Panc1 (cell line): ENCODE measurements at regions not wholly inside any gene's neighbourhood (a gene's known extent, or its start where the extent isn't known, plus 50 kb on each side); places are given as distances from the start of the nearest gene placed in this dataset.

Experiments used
- ATAC-seq: fragments of 200-7000 bp; cut with Tn5 transposase; 2 replicates; pipeline ENCODE4 v1.9.1; 2020; ENCODE audit warnings: mild to moderate bottlenecking, moderate library complexity
- BruUV-seq: library from RNA; stranded (reverse); fragments of 400-500 nt; replicated peaks from 2 replicates; lab custom pipeline; 2021; lab: Mats Ljungman, UMichigan
- CTCF ChIA-PET: fragments of 300-600 bp; sonication (Branson Sonifier 250); formaldehyde crosslinking; loops from one replicate; lab custom pipeline; 2022; ENCODE audit warnings: antibody characterized with exemption; lab: Charles Lee
- POLR2A ChIA-PET: fragments of 300-600 bp; sonication (Branson Sonifier 250); formaldehyde crosslinking; loops from one replicate; lab custom pipeline; 2022; ENCODE audit warnings: antibody characterized with exemption; lab: Charles Lee
- DNase-seq: peaks from one replicate; pipeline ENCODE4 v3.0.0-alpha.2; 2010; ENCODE audit warnings: low read depth, low spot score
- H3K27ac ChIP-seq: 2 replicates; pipeline ENCODE4 v1.5.1; 2011; ENCODE audit warnings: mild to moderate bottlenecking, low read length, inconsistent platforms
- H3K27me3 ChIP-seq: fragments of 200-500 bp; sonication (Bioruptor generic); 2 replicates; pipeline ENCODE4 v1.6.0; 2014; ENCODE audit warnings: low read length, inconsistent platforms; ENCODE audit not compliant: control insufficient read depth, insufficient read depth
- H3K36me3 ChIP-seq: fragments of 200-500 bp; sonication (Bioruptor generic); 2 replicates; pipeline ENCODE4 v1.5.1; 2014; ENCODE audit warnings: inconsistent platforms, mild to moderate bottlenecking, low read length, moderate library complexity; ENCODE audit not compliant: control insufficient read depth, insufficient read depth
- H3K4me1 ChIP-seq: 2 replicates; pipeline ENCODE4 v1.5.1; 2011; ENCODE audit warnings: inconsistent platforms, mild to moderate bottlenecking, low read length, moderate library complexity; ENCODE audit not compliant: control insufficient read depth, insufficient read depth
- H3K4me3 ChIP-seq, 2 experiments: 2 replicates each; pipeline ENCODE4 v1.5.1; 2011 to 2012; ENCODE audit warnings: low read depth in 2 of 2, low read length in 2 of 2, mild to moderate bottlenecking in 2 of 2, inconsistent platforms in 1 of 2, moderate library complexity in 1 of 2
- H3K9me3 ChIP-seq: fragments of 200-500 bp; sonication (Bioruptor generic); 2 replicates; pipeline ENCODE4 v1.5.1; 2014; ENCODE audit warnings: low read depth, mild to moderate bottlenecking, inconsistent platforms, low read length, moderate library complexity; ENCODE audit not compliant: control insufficient read depth, insufficient read depth
- POLR2AphosphoS5 ChIP-seq: IDR thresholded peaks from 2 replicates; pipeline ENCODE4 v1.6.1; 2012; ENCODE audit warnings: mild to moderate bottlenecking, low read depth, low read length, moderate library complexity
- SIN3A ChIP-seq: IDR thresholded peaks from 2 replicates; pipeline ENCODE4 v1.6.1; 2012; ENCODE audit warnings: low read depth, mild to moderate bottlenecking, low read length, moderate library complexity, borderline replicate concordance; ENCODE audit not compliant: insufficient read depth
- TCF7L2 ChIP-seq: IDR thresholded peaks from 2 replicates; pipeline ENCODE4 v1.6.1; 2011; ENCODE audit warnings: mild to moderate bottlenecking, low read depth, low read length, inconsistent platforms
- in situ Hi-C: cut with HindIII; loops from 2 replicates; pipeline ENCODE4 v1.10.0; 2016; ENCODE audit warnings: low sequenced_read_pairs, low pct_unique_long_range_greater_than_20kb
- intact Hi-C: fragments of 100-400 bp; cut with micrococcal nuclease; formaldehyde crosslinking; loops from one replicate; pipeline ENCODE4 v1.10.0; 2022; ENCODE audit not compliant: unreplicated experiment
- TF ChIP-seq, protein P1 (sequence below): fragments of 450-650 bp; IDR thresholded peaks from 2 replicates; pipeline ENCODE4 v1.5.1; 2017; ENCODE audit warnings: mild to moderate bottlenecking
- TF ChIP-seq, protein P2 (sequence below), 2 experiments: IDR thresholded peaks; 2 replicates each; pipeline ENCODE4 v1.6.1; 2011 to 2012; ENCODE audit warnings: low read depth in 2 of 2, control low read depth in 1 of 2, low read length in 1 of 2, mild to moderate bottlenecking in 1 of 2, moderate library complexity in 1 of 2; ENCODE audit not compliant: insufficient read depth in 1 of 2

DNA sequence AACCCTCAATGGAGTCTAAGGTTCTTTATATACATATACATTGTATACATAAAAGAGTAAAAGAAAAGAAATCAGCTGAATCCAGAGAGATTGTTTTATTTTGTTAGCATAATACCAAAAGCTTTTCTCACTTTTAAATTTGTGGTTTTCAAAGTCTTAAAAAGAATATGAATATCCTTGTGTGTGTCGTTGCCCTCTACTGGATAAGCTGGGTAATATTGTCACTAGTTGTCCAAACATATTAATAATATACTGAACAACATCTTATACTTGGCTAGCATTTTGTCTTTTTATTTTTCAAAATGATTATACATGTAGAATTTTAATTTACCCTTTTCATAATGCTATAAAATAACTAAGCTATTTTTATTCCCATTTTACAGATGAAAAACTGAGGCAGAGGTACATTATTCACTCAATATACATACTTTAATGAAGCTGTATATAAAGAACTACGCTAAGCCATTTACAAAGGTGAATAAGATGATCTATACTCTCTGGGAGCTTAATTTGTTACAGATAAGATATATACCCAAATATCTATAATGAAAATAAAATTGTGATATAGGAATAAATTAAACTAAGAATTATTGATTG lies 531.7 kb downstream of the TFAP2B start:
- no peaks in the 10 kb centered on the region for H3K27me3 ChIP-seq
- BruUV-seq = no TSS peak
- ChIA-PET POLR2A (no interaction called here), CTCF (no interaction called here)
- no peak overlapping the region for H3K27ac ChIP-seq
- no peak for DNase-seq
- no peak overlapping the region for H3K4me3 ChIP-seq
- TF ChIP-seq, protein P1, sequence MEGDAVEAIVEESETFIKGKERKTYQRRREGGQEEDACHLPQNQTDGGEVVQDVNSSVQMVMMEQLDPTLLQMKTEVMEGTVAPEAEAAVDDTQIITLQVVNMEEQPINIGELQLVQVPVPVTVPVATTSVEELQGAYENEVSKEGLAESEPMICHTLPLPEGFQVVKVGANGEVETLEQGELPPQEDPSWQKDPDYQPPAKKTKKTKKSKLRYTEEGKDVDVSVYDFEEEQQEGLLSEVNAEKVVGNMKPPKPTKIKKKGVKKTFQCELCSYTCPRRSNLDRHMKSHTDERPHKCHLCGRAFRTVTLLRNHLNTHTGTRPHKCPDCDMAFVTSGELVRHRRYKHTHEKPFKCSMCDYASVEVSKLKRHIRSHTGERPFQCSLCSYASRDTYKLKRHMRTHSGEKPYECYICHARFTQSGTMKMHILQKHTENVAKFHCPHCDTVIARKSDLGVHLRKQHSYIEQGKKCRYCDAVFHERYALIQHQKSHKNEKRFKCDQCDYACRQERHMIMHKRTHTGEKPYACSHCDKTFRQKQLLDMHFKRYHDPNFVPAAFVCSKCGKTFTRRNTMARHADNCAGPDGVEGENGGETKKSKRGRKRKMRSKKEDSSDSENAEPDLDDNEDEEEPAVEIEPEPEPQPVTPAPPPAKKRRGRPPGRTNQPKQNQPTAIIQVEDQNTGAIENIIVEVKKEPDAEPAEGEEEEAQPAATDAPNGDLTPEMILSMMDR = peak; percentile 30; the same call in 1 of the 2 replicates
- TF ChIP-seq POLR2AphosphoS5 = no peak
- no peak for TF ChIP-seq TCF7L2
- H3K4me1 ChIP-seq = no peaks in the 10 kb centered on the region
- H3K9me3 ChIP-seq = no peaks in the 10 kb centered on the region
- no peak for ATAC-seq
- H3K36me3 ChIP-seq = no peaks in the 10 kb centered on the region
- in situ Hi-C loops = no loop called here
- intact Hi-C loops = loop anchor here (5.0 kb wide), 1 partner anchor 533 kb away; the partner anchor contains the start of gene TFAP2B

DNA sequence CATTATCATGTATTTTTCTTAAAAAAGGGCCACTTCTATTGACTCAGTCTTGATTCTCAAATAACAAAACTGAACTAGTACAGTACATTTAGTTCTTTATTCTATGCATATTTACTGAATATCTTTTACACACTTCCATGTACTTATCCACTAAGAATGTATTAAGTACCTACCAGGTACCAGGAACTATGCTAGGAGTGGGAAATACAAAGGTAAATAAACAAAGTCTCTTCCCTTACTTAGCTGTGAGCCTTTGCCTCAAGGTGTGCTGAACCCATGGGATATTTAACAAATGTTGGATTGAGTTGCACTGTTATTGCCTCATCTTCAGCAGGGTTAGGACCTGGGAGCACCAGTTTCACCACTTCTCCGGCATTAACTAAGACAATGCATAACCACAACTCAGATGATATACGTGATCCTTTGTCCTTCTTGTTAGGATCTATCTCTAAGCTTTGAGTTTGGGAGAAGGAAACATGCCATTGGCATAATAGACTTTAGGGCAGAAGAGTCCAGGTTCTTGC lies 533.9 kb downstream of the TFAP2B start:
- Histone ChIP-seq H3K27ac (no peak overlapping the region), H3K4me1 (no peaks in the 10 kb centered on the region), H3K36me3 (no peaks in the 10 kb centered on the region), H3K4me3 (no peak overlapping the region), H3K9me3 (no peaks in the 10 kb centered on the region), H3K27me3 (no peaks in the 10 kb centered on the region)
- no TSS peak for BruUV-seq
- ChIA-PET CTCF (no interaction called here), POLR2A (no interaction called here)
- intact Hi-C loops = loop anchor here (5.0 kb wide), 1 partner anchor 535 kb away; the partner anchor contains the start of gene TFAP2B
- ATAC-seq = no peak
- DNase-seq = no peak
- TF ChIP-seq, protein P2, sequence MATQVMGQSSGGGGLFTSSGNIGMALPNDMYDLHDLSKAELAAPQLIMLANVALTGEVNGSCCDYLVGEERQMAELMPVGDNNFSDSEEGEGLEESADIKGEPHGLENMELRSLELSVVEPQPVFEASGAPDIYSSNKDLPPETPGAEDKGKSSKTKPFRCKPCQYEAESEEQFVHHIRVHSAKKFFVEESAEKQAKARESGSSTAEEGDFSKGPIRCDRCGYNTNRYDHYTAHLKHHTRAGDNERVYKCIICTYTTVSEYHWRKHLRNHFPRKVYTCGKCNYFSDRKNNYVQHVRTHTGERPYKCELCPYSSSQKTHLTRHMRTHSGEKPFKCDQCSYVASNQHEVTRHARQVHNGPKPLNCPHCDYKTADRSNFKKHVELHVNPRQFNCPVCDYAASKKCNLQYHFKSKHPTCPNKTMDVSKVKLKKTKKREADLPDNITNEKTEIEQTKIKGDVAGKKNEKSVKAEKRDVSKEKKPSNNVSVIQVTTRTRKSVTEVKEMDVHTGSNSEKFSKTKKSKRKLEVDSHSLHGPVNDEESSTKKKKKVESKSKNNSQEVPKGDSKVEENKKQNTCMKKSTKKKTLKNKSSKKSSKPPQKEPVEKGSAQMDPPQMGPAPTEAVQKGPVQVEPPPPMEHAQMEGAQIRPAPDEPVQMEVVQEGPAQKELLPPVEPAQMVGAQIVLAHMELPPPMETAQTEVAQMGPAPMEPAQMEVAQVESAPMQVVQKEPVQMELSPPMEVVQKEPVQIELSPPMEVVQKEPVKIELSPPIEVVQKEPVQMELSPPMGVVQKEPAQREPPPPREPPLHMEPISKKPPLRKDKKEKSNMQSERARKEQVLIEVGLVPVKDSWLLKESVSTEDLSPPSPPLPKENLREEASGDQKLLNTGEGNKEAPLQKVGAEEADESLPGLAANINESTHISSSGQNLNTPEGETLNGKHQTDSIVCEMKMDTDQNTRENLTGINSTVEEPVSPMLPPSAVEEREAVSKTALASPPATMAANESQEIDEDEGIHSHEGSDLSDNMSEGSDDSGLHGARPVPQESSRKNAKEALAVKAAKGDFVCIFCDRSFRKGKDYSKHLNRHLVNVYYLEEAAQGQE (IDR thresholded peaks at IDR 0.05; ENCODE audit: insufficient read depth in 1 of 2, low read depth in 2 of 2, low read length in 1 of 2) = no peak
- TF ChIP-seq TCF7L2 (no peak), SIN3A (no peak)
- TF ChIP-seq, protein P1 = no peak
- in situ Hi-C loops = no loop called here
